PC-3 (cell line): ENCODE measurements at regions not wholly inside any gene's neighbourhood (a gene's known extent, or its start where the extent isn't known, plus 50 kb on each side); places are given as distances from the start of the nearest gene placed in this dataset.

Experiments
- CTCF ChIP-seq: fragments of 300-600 bp; sonication (generic); conservative IDR thresholded peaks from 2 replicates; pipeline ENCODE4 v1.5.1; 2017; ENCODE audit warnings: antibody characterized with exemption, low read depth, mild to moderate bottlenecking, low read length
- EZH2phosphoT487 ChIP-seq: fragments of 300-600 bp; sonication (generic); IDR thresholded peaks from 2 replicates; pipeline ENCODE4 v1.6.1; 2018; ENCODE audit warnings: mild to moderate bottlenecking, antibody characterized with exemption, low read length, borderline replicate concordance

- TF ChIP-seq CTCF (no peak), EZH2phosphoT487 (no peak)
These were observed 193.9 kb downstream of the RBM26 start for GRCh38 chr13:79212064-79212619.
